Lung (tissue), 11 donors: ENCODE measurements at regions not wholly inside any gene's neighbourhood (a gene's known extent, or its start where the extent isn't known, plus 50 kb on each side); places are given as distances from the start of the nearest gene placed in this dataset.
A peak's percentile ranks its signal among the peaks of the same experiment; 100 is the strongest.

ENCODE experiments used
- ATAC-seq: fragments of 200-7000 bp; cut with Tn5 transposase; one replicate; pipeline ENCODE4 v1.9.1; 2020; ENCODE audit warnings: moderate number of reproducible peaks; ENCODE audit not compliant: insufficient read depth, low FRiP score
- DNase-seq, 3 donors: peaks; one replicate each; pipeline ENCODE4 v3.0.0-alpha.2; 2013 to 2017
- H3K27ac ChIP-seq, 2 donors: one replicate each; pipeline ENCODE4 v1.5.1; 2013; ENCODE audit warnings: mild to moderate bottlenecking in 2 of 2, moderate library complexity in 2 of 2, control low read depth in 1 of 2, inconsistent platforms in 1 of 2, low read depth in 1 of 2, low read length in 1 of 2
- H3K27me3 ChIP-seq, 3 donors: one replicate each; pipeline ENCODE4 v1.5.1; 2013; ENCODE audit warnings: low read length in 2 of 3; ENCODE audit not compliant: control insufficient read depth in 3 of 3, insufficient read depth in 3 of 3
- H3K36me3 ChIP-seq, 4 donors: one replicate each; pipeline ENCODE4 v1.5.1; 2013; ENCODE audit warnings: low read length in 4 of 4, mild to moderate bottlenecking in 1 of 4, moderate library complexity in 1 of 4; ENCODE audit not compliant: control insufficient read depth in 4 of 4, insufficient read depth in 4 of 4
- H3K4me1 ChIP-seq, 5 donors: one replicate each; pipeline ENCODE4 v1.5.1; 2013; ENCODE audit warnings: low read length in 5 of 5, mild to moderate bottlenecking in 2 of 5, moderate library complexity in 1 of 5; ENCODE audit not compliant: control insufficient read depth in 5 of 5, insufficient read depth in 5 of 5
- H3K4me3 ChIP-seq: one replicate; pipeline ENCODE4 v1.5.1; 2013; ENCODE audit warnings: mild to moderate bottlenecking, control low read depth, moderate library complexity
- H3K9ac ChIP-seq, 2 donors: one replicate each; pipeline ENCODE4 v1.5.1; 2013; ENCODE audit warnings: low read length in 2 of 2, control low read depth in 1 of 2; ENCODE audit not compliant: insufficient read depth in 1 of 2
- H3K9me3 ChIP-seq, 4 donors: one replicate each; pipeline ENCODE4 v1.5.1; 2013; ENCODE audit warnings: low read length in 3 of 4, mild to moderate bottlenecking in 1 of 4, moderate library complexity in 1 of 4; ENCODE audit not compliant: control insufficient read depth in 4 of 4, insufficient read depth in 3 of 4
- CTCF ChIP-seq: IDR thresholded peaks from 2 replicates; pipeline ENCODE4 v1.5.1; 2012; ENCODE audit warnings: mild to moderate bottlenecking; ENCODE audit errors: control extremely low read depth, extremely low read depth
- WGBS, 2 donors: extraction: QIAGEN DNeasy Blood & Tissue Kit; methylation state at CpG; one replicate each; pipeline ENCODE4 v1.1.7; 2013; 5-methylcytosine and 5-hydroxymethylcytosine counted together
- donor health status: control.
- donor health status: control.
- donor health status: Bipolar disorder and iron deficiency.
- donor health status: healthy.
- donor health status: DM: yes; HTN: yes; CAD: no.

GRCh38 chr4:163606896-163607691, 112.6 kb downstream of the TMA16 start:
- H3K4me1 ChIP-seq = no peaks in the 10 kb centered on the region
- H3K27me3 ChIP-seq = no peaks in the 10 kb centered on the region
- DNase-seq (no peak), ATAC-seq (no peak)
- H3K27ac ChIP-seq = no peak overlapping the region
- TF ChIP-seq CTCF = no peak
- no peak overlapping the region for H3K4me3 ChIP-seq
- 19 to 34% methylated on average over 2 of the region's 2 CpGs for WGBS, 2 donors
- H3K9ac ChIP-seq = no peak overlapping the region
- no peaks in the 10 kb centered on the region for H3K36me3 ChIP-seq
- H3K9me3 ChIP-seq = no peaks in the 10 kb centered on the region

GRCh38 chr4:163609019-163609418, 114.5 kb downstream of the TMA16 start:
- ATAC-seq (no peak), DNase-seq (no peak)
- no peak overlapping the region for H3K9ac ChIP-seq
- H3K36me3 ChIP-seq = no peaks in the 10 kb centered on the region
- no peaks in the 10 kb centered on the region for H3K27me3 ChIP-seq
- H3K4me3 ChIP-seq = no peak overlapping the region
- H3K27ac ChIP-seq = no peak overlapping the region
- 81 to 90% methylated on average over 2 of the region's 2 CpGs for WGBS, 2 donors
- H3K9me3 ChIP-seq = no peaks in the 10 kb centered on the region
- no peak for TF ChIP-seq CTCF
- no peaks in the 10 kb centered on the region for H3K4me1 ChIP-seq

- Histone ChIP-seq H3K27ac (peak overlapping the region in 1 of 2 donors; percentile 79), H3K36me3 (no peaks in the 10 kb centered on the region), H3K9ac (no peak overlapping the region), H3K4me1 (no peaks in the 10 kb centered on the region), H3K4me3 (no peak overlapping the region), H3K9me3 (no peaks in the 10 kb centered on the region), H3K27me3 (no peaks in the 10 kb centered on the region)
- DNase-seq = no peak
- TF ChIP-seq CTCF = no peak
- ATAC-seq = no peak
- WGBS, 2 donors = 52 to 63% methylated on average over 4 of the region's 4 CpGs
Measured at GRCh38 chr4:163610648-163611047, 116.2 kb downstream of the TMA16 start.

- 47 to 59% methylated on average over 3 of the region's 3 CpGs for WGBS, 2 donors
- H3K27me3 ChIP-seq = no peaks in the 10 kb centered on the region
- no peaks in the 10 kb centered on the region for H3K4me1 ChIP-seq
- no peak overlapping the region for H3K9ac ChIP-seq
- H3K27ac ChIP-seq = no peak overlapping the region
- no peaks in the 10 kb centered on the region for H3K36me3 ChIP-seq
- H3K9me3 ChIP-seq = no peaks in the 10 kb centered on the region
- H3K4me3 ChIP-seq = no peak overlapping the region
- DNase-seq (no peak), ATAC-seq (no peak)
- no peak for TF ChIP-seq CTCF
Measured at GRCh38 chr4:163611182-163611581, 116.7 kb downstream of the TMA16 start.
